Colonic mucosa (tissue), 4 donors: ENCODE measurements at regions not wholly inside any gene's neighbourhood (a gene's known extent, or its start where the extent isn't known, plus 50 kb on each side); places are given as distances from the start of the nearest gene placed in this dataset.

Experiments used
- DNase-seq: peaks from one replicate; pipeline ENCODE4 v3.0.0-alpha.2; 2020
- H3K27ac ChIP-seq: fragments of 200-600 bp; one replicate; pipeline ENCODE4 v1.8.0; 2021
- H3K27me3 ChIP-seq: fragments of 200-600 bp; one replicate; pipeline ENCODE4 v1.8.0; 2021
- H3K36me3 ChIP-seq: fragments of 200-600 bp; one replicate; pipeline ENCODE4 v1.8.0; 2021
- H3K4me1 ChIP-seq: fragments of 200-600 bp; one replicate; pipeline ENCODE4 v1.8.0; 2021; ENCODE audit warnings: mild to moderate bottlenecking
- H3K4me3 ChIP-seq: fragments of 200-600 bp; one replicate; pipeline ENCODE4 v1.8.0; 2021
- H3K9ac ChIP-seq, 2 donors: one replicate each; pipeline ENCODE4 v1.7.0; 2013; ENCODE audit warnings: control low read depth in 2 of 2, low read depth in 2 of 2, low read length in 2 of 2
- H3K9me3 ChIP-seq: fragments of 200-600 bp; one replicate; pipeline ENCODE4 v1.8.0; 2021
- intact Hi-C: fragments of 100-400 bp; cut with DNase I; formaldehyde crosslinking; loops from one replicate; pipeline ENCODE4 v1.14.1; 2022
- TF ChIP-seq, protein P1 (sequence below): fragments of 200-600 bp; IDR thresholded peaks from one replicate; pipeline ENCODE4 v1.8.0; 2022; ENCODE audit warnings: antibody characterized with exemption, mild to moderate bottlenecking
- donor health status: healthy.
- donor health status: DM: no; HTN: no; CAD: no.
- donor health status: DM: no; HTN: no; CAD: no.

DNA sequence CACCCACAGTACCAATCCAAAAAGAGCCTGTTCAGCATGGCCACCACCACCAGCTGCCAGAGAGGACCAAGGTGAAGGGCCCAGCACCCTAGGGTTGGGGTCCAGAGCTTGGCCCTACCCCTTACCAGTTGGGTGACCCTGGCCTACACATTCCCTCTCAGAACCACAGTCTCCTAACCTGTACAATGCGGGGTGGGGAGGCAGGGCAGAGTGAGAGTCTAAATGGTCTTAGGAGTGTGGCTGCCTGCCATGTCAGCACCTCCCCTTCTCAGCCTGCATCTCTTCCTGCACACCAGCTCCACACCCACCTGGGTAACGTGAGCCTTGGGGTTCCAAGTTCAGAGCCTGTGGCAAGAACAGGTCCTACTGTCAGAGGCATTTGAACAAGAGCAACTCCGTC is 92.2 kb downstream of the C5orf15 start:
- no peaks in the 10 kb centered on the region for H3K9me3 ChIP-seq
- H3K9ac ChIP-seq, result no peak overlapping the region
- H3K4me1 ChIP-seq, result no peaks in the 10 kb centered on the region
- no peak overlapping the region for H3K4me3 ChIP-seq
- no peak overlapping the region for H3K27ac ChIP-seq
- no peaks in the 10 kb centered on the region for H3K36me3 ChIP-seq
- H3K27me3 ChIP-seq, result no peaks in the 10 kb centered on the region
- TF ChIP-seq, protein P1, sequence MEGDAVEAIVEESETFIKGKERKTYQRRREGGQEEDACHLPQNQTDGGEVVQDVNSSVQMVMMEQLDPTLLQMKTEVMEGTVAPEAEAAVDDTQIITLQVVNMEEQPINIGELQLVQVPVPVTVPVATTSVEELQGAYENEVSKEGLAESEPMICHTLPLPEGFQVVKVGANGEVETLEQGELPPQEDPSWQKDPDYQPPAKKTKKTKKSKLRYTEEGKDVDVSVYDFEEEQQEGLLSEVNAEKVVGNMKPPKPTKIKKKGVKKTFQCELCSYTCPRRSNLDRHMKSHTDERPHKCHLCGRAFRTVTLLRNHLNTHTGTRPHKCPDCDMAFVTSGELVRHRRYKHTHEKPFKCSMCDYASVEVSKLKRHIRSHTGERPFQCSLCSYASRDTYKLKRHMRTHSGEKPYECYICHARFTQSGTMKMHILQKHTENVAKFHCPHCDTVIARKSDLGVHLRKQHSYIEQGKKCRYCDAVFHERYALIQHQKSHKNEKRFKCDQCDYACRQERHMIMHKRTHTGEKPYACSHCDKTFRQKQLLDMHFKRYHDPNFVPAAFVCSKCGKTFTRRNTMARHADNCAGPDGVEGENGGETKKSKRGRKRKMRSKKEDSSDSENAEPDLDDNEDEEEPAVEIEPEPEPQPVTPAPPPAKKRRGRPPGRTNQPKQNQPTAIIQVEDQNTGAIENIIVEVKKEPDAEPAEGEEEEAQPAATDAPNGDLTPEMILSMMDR, result no peak
- intact Hi-C loops, result loop anchor here (10.0 kb wide), 1 partner anchor 451 kb away; no protein-coding TSS in a partner anchor
- no peak for DNase-seq

DNA sequence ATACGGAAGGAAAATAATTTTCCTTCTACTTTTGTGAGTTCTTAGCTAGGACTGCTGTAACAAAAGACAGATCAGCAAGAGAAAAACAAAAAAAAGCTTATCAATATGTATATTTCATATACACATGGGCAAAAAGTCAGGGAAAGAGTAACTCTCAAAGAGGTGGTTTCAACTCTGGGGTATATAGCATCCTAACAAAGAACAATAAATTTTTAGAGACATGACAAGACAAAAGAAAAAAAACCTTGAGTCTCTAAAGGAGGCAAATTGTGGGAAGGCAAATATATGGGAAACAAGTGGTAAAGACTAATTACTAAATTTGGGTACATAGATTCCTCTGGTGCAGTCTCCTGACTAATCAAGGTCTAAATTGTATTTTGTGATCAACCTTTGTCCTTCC is 93.2 kb downstream of the C5orf15 start:
- H3K27me3 ChIP-seq, result no peaks in the 10 kb centered on the region
- H3K4me1 ChIP-seq, result no peaks in the 10 kb centered on the region
- no peak overlapping the region for H3K9ac ChIP-seq
- H3K4me3 ChIP-seq, result no peak overlapping the region
- TF ChIP-seq, protein P1, result no peak
- DNase-seq, result no peak
- intact Hi-C loops, result loop anchor here (10.0 kb wide), 1 partner anchor 450 kb away; no protein-coding TSS in a partner anchor
- H3K9me3 ChIP-seq, result no peaks in the 10 kb centered on the region
- no peak overlapping the region for H3K27ac ChIP-seq
- H3K36me3 ChIP-seq, result no peaks in the 10 kb centered on the region

DNA sequence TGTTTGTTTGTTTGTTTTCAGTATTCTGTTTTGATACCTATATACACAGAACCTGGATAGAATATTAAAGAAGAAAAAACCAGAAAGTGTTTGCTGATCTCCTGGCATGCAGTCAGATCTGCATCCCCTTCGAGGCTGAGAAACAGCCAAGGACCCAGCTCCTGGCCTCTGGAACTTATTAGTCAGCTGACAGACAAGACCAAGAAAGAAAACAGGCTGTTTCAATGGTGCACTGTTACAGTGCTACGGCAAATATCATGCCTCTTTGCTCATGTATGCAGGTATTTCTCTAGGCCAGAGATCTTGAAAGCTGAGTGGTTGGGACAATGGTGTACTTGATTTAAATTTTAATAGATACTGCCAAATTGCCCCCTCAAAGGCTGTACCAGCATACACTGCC is 95.0 kb downstream of the C5orf15 start:
- no peaks in the 10 kb centered on the region for H3K4me1 ChIP-seq
- H3K9ac ChIP-seq, result no peak overlapping the region
- no peak overlapping the region for H3K27ac ChIP-seq
- no peak overlapping the region for H3K4me3 ChIP-seq
- TF ChIP-seq, protein P1, result no peak
- intact Hi-C loops, result loop anchor here (10.0 kb wide), 1 partner anchor 449 kb away; no protein-coding TSS in a partner anchor
- H3K36me3 ChIP-seq, result no peaks in the 10 kb centered on the region
- H3K9me3 ChIP-seq, result no peaks in the 10 kb centered on the region
- no peaks in the 10 kb centered on the region for H3K27me3 ChIP-seq
- no peak for DNase-seq

DNA sequence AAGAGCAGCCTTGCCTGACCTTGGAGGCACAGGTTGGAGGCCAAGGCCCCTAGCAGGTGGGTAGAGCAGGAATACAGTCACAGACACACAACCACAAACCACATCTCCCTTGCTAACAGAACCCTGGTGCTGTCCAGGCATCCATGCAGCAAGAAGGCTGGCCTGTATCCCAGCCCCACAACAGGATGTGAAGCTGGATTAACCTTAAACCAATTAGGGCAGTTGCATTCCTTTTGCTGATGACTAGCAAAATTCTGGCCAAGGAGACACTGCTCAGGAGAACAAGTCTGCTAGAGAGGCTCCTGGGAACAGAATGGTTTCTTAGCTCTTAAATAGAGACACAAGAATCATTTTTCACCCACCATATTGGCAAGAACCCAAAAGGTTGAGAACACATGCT is 97.8 kb downstream of the C5orf15 start:
- no peaks in the 10 kb centered on the region for H3K27me3 ChIP-seq
- H3K9me3 ChIP-seq, result no peaks in the 10 kb centered on the region
- no peaks in the 10 kb centered on the region for H3K4me1 ChIP-seq
- H3K9ac ChIP-seq, result no peak overlapping the region
- intact Hi-C loops, result loop anchor here (10.0 kb wide), 1 partner anchor 446 kb away; no protein-coding TSS in a partner anchor
- no peak overlapping the region for H3K4me3 ChIP-seq
- no peak for DNase-seq
- H3K36me3 ChIP-seq, result no peaks in the 10 kb centered on the region
- no peak overlapping the region for H3K27ac ChIP-seq
- TF ChIP-seq, protein P1, result no peak

DNA sequence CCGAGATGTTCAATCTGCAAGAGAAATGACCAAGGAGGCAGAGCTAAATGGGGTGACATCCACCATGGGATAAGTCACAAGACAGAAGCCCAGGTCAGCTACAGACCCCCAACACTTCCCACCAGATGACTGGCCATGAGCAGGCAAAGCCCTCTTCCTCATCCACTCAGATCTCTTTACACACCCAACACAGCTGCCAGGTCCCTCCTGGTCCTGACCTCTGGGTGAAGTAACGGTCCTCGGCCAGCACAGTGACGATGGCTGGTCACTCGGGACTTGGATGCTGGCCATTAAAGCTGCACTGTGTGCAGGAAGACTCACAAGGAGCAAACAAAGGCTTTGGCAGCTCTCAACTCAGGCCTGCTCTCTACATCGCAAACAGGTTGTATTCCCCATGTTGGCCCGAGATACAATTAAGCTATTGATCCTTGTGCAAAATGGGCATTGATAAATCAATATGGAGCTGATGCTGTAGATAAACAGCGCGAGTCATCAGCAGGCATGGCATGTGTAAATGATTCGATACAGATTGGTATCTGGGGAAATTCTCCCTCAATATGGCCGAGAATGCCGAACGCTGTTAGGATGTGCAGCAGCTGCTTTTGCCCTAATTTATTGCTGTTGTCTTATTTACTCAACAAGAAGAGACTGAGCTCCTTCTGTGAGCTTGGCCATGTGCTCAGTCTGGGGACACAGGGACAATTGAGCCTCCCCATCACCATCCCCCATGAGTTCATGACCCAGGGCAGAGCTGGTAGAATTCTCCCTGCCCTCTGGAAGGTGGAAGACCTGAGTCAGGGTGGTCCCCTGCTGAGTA is 98.7 kb downstream of the C5orf15 start:
- H3K36me3 ChIP-seq, result no peaks in the 10 kb centered on the region
- H3K4me1 ChIP-seq, result no peaks in the 10 kb centered on the region
- no peaks in the 10 kb centered on the region for H3K9me3 ChIP-seq
- DNase-seq, result no peak
- H3K9ac ChIP-seq, result no peak overlapping the region
- TF ChIP-seq, protein P1, result peak; percentile 19
- intact Hi-C loops, result loop anchor here (10.0 kb wide), 1 partner anchor 445 kb away; no protein-coding TSS in a partner anchor
- H3K4me3 ChIP-seq, result no peak overlapping the region
- H3K27ac ChIP-seq, result no peak overlapping the region
- H3K27me3 ChIP-seq, result no peaks in the 10 kb centered on the region
